GM12865 (cell line): ENCODE measurements at regions not wholly inside any gene's neighbourhood (a gene's known extent, or its start where the extent isn't known, plus 50 kb on each side); places are given as distances from the start of the nearest gene placed in this dataset.

Experiments
- DNase-seq: peaks from one replicate; pipeline ENCODE4 v3.0.0; 2010; ENCODE audit warnings: low read depth
- H3K4me3 ChIP-seq: 2 replicates; pipeline ENCODE4 v1.5.1; 2011; ENCODE audit warnings: mild to moderate bottlenecking, low read depth, low read length, control low read depth
- TF ChIP-seq, protein P1 (sequence below): IDR thresholded peaks from 2 replicates; pipeline ENCODE4 v1.5.1; 2011; ENCODE audit warnings: low read length, control low read depth, low read depth, inconsistent platforms; ENCODE audit not compliant: insufficient read depth; ENCODE audit errors: missing control alignments

GRCh38 chr4:31662951-31663350 lies 942.8 kb downstream of the PCDH7 start:
- TF ChIP-seq, protein P1, sequence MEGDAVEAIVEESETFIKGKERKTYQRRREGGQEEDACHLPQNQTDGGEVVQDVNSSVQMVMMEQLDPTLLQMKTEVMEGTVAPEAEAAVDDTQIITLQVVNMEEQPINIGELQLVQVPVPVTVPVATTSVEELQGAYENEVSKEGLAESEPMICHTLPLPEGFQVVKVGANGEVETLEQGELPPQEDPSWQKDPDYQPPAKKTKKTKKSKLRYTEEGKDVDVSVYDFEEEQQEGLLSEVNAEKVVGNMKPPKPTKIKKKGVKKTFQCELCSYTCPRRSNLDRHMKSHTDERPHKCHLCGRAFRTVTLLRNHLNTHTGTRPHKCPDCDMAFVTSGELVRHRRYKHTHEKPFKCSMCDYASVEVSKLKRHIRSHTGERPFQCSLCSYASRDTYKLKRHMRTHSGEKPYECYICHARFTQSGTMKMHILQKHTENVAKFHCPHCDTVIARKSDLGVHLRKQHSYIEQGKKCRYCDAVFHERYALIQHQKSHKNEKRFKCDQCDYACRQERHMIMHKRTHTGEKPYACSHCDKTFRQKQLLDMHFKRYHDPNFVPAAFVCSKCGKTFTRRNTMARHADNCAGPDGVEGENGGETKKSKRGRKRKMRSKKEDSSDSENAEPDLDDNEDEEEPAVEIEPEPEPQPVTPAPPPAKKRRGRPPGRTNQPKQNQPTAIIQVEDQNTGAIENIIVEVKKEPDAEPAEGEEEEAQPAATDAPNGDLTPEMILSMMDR, result no peak
- DNase-seq, result no peak
- no peak overlapping the region for H3K4me3 ChIP-seq

GRCh38 chr4:31667686-31668085 lies 947.5 kb downstream of the PCDH7 start:
- TF ChIP-seq, protein P1, result no peak
- no peak for DNase-seq
- no peak overlapping the region for H3K4me3 ChIP-seq

GRCh38 chr4:31674313-31674947 lies 954.3 kb downstream of the PCDH7 start:
- TF ChIP-seq, protein P1, result no peak
- no peak for DNase-seq
- H3K4me3 ChIP-seq, result no peak overlapping the region

DNA sequence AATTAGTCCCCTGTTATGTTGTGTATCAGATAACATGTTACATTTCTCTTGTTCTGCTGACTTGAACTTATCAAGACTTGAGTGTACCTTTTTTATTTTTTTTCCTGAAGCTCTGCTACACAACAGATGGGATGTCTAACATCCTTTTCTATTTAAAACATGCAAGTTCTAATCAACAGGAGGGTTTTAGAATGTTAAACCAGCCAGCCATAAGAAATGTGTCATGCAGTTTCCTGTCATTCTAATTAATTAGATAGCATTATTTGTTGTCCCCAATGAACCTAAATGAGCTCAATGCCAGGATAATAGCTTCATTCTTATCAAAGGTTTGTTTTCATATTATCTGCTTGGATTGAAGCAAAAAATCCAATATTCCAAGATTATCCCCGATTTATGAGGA lies 958.2 kb downstream of the PCDH7 start:
- DNase-seq, result no peak
- TF ChIP-seq, protein P1, result no peak
- H3K4me3 ChIP-seq, result no peak overlapping the region

GRCh38 chr4:31682796-31683195 lies 962.6 kb downstream of the PCDH7 start:
- no peak for DNase-seq
- TF ChIP-seq, protein P1, result no peak
- no peak overlapping the region for H3K4me3 ChIP-seq

DNA sequence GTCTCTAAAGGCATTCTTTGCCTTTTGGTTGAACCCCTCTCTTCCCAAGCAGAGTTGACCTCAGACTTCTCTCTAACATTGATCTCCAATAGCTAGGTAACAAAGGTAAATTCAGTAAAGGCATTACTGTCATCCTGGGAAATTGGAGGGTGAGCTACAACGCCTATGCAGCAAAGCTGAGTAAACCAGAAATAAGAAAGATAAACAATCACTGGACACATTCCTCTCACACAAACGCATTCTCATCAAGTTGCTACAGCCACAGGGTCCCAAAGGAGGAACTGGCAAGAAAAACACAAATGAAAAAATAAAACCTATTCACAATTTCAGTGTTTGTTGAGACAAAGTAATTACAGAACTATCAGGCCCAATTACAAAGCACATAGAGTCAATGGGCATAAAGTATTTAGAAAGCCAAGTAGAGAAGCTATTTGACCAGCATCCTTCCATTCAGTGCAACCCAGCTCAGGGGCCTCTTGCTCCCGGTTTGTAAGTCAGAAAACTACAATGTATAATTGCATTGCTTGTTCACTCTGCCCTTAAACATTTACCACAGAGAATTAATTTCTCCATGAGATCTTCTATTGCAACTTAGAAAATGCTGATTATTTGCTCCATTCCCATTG lies 967.7 kb downstream of the PCDH7 start:
- H3K4me3 ChIP-seq, result no peak overlapping the region
- TF ChIP-seq, protein P1, result no peak
- no peak for DNase-seq

- H3K4me3 ChIP-seq, result no peak overlapping the region
- TF ChIP-seq, protein P1, result no peak
- DNase-seq, result no peak
Observed at GRCh38 chr4:31692399-31692940, 972.3 kb downstream of the PCDH7 start.
